22Rv1 (cell line): ENCODE measurements at regions not wholly inside any gene's neighbourhood (a gene's known extent, or its start where the extent isn't known, plus 50 kb on each side); places are given as distances from the start of the nearest gene placed in this dataset.

Experiments
- H3K27ac ChIP-seq: fragments of 450-650 bp; 2 replicates; pipeline ENCODE4 v1.5.1; 2017
- ZFX ChIP-seq: fragments of 450-650 bp; IDR thresholded peaks from 2 replicates; pipeline ENCODE4 v1.6.1; 2017; ENCODE audit warnings: antibody characterized with exemption, borderline replicate concordance
- TF ChIP-seq, protein P1 (sequence below): fragments of 450-650 bp; IDR thresholded peaks from 2 replicates; pipeline ENCODE4 v1.5.1; 2017; ENCODE audit warnings: mild to moderate bottlenecking

DNA sequence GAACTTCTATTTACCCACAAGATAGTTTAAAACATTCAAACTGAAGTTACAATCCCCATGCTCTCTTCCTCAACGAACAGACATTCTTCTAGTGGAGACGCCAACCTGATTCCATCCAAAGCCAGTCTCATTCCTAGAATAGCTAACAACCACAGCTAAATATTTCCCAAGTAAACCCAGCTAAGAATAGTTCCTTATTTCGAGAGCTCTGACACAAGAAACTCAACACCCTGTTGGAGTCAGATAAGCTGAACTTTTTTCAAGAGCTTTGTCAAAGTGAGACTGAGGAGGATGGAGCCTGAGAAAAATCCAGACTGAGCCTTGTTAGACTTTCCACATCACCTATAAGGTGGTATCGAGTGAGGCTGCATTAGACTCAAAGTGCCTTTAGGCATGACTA lies 56.7 kb upstream of the RPS23 start:
- TF ChIP-seq, protein P1, sequence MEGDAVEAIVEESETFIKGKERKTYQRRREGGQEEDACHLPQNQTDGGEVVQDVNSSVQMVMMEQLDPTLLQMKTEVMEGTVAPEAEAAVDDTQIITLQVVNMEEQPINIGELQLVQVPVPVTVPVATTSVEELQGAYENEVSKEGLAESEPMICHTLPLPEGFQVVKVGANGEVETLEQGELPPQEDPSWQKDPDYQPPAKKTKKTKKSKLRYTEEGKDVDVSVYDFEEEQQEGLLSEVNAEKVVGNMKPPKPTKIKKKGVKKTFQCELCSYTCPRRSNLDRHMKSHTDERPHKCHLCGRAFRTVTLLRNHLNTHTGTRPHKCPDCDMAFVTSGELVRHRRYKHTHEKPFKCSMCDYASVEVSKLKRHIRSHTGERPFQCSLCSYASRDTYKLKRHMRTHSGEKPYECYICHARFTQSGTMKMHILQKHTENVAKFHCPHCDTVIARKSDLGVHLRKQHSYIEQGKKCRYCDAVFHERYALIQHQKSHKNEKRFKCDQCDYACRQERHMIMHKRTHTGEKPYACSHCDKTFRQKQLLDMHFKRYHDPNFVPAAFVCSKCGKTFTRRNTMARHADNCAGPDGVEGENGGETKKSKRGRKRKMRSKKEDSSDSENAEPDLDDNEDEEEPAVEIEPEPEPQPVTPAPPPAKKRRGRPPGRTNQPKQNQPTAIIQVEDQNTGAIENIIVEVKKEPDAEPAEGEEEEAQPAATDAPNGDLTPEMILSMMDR, result no peak
- TF ChIP-seq ZFX, result no peak
- no peak overlapping the region for H3K27ac ChIP-seq

DNA sequence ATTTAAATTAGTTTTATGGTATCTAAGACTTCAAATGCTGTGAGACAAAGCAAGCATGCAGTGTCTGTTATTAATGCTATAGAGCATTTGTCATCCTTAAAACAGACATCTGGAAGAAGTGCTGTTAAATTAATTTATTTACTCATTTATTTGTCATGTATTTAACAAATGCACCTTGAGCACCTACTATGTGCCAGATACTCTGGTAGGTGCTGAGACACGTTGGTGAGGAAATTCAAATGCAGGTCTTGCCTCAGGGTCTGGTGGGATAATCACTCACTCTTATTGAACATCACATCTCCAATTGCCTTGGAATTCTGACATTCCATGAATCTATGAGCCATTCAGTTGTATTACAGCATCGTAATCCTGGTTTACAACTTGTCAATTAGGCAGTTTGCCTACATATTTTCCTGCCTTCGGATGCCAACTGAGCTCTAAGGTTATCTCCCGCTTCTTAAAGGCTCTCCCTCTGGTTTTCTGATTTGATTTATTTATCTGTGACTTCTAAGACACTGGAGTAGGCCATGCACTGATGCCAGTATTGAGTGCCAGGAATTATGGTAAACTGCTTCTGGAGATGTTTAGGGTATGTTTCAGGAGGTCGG lies 56.0 kb upstream of the RPS23 start:
- no peak overlapping the region for H3K27ac ChIP-seq
- TF ChIP-seq ZFX, result no peak
- TF ChIP-seq, protein P1, result no peak

GRCh38 chr5:82332886-82333615 lies 54.9 kb upstream of the RPS23 start:
- H3K27ac ChIP-seq, result no peak overlapping the region
- TF ChIP-seq, protein P1, result no peak
- no peak for TF ChIP-seq ZFX

DNA sequence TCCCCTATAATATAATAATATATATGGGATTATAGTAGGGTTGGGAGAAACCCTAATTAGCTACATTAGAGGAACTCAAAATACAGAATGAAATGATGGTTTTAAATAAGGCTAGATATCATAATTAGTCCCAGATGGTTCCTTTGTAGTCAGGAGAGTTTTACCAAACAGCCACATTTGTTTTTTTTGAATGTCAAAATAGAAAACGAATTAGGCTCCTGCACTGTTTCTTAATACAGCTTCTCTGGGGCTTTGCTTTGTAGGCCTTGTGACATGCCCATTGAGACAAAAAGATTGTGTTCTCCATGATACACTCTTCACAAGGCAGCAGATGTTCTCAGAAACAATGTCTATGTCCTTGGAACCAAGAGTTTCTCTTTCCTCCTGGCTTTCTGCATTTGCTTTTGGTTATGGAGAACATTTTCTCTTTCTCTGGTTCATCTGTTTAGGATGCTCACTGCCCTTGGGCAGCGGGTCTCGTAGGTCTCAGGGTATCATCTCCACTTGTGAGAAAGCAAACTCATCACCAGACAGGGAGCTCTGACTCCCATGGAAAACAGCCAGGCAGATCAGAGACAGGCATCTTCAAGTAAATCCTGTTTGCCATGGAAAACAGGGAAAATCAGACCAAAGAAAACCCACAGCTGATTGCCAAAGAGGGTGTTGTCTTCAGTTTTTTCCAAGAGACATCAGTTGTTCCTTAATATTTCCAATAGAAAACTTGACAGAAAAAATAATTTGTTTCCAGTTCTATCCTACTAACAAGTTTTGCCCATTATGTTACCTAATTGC lies 54.1 kb upstream of the RPS23 start:
- H3K27ac ChIP-seq, result no peak overlapping the region
- TF ChIP-seq, protein P1, result no peak
- TF ChIP-seq ZFX, result no peak

- no peak overlapping the region for H3K27ac ChIP-seq
- TF ChIP-seq ZFX, result no peak
- TF ChIP-seq, protein P1, result no peak
Observed at GRCh38 chr5:82331557-82331956, 53.4 kb upstream of the RPS23 start.

GRCh38 chr5:82330530-82331270 lies 52.5 kb upstream of the RPS23 start:
- H3K27ac ChIP-seq, result no peak overlapping the region
- TF ChIP-seq ZFX, result no peak
- TF ChIP-seq, protein P1, result no peak
